PFSK-1 (cell line): ENCODE measurements at regions not wholly inside any gene's neighbourhood (a gene's known extent, or its start where the extent isn't known, plus 50 kb on each side); places are given as distances from the start of the nearest gene placed in this dataset.

Source experiments
- FOXP2 ChIP-seq: optimal IDR thresholded peaks from 2 replicates; pipeline ENCODE3; 2011; ENCODE audit warnings: borderline replicate concordance, control low read depth, inconsistent platforms; ENCODE audit not compliant: insufficient read depth; ENCODE audit errors: extremely low read length, extremely low read depth
- POLR2AphosphoS5 ChIP-seq: IDR thresholded peaks from 2 replicates; pipeline ENCODE4 v1.6.1; 2012; ENCODE audit warnings: low read depth, mild to moderate bottlenecking, control low read depth, low read length, moderate library complexity
- SIN3A ChIP-seq: IDR thresholded peaks from 2 replicates; pipeline ENCODE4 v1.6.1; 2012; ENCODE audit warnings: mild to moderate bottlenecking, low read length, moderate library complexity, borderline replicate concordance; ENCODE audit not compliant: insufficient read depth
- TAF1 ChIP-seq: IDR thresholded peaks from 2 replicates; pipeline ENCODE4 v1.6.1; 2012; ENCODE audit warnings: low read length, control low read depth, borderline replicate concordance; ENCODE audit not compliant: insufficient read depth
- TF ChIP-seq, protein P1 (sequence below), 2 experiments: IDR thresholded peaks; 2 replicates each; pipeline versions ENCODE4 v1.6.1 to v1.8.0; 2011 to 2012; ENCODE audit warnings: low read depth in 2 of 2, low read length in 2 of 2, control low read depth in 1 of 2, inconsistent platforms in 1 of 2, mild to moderate bottlenecking in 1 of 2, moderate library complexity in 1 of 2; ENCODE audit not compliant: insufficient read depth in 1 of 2

DNA sequence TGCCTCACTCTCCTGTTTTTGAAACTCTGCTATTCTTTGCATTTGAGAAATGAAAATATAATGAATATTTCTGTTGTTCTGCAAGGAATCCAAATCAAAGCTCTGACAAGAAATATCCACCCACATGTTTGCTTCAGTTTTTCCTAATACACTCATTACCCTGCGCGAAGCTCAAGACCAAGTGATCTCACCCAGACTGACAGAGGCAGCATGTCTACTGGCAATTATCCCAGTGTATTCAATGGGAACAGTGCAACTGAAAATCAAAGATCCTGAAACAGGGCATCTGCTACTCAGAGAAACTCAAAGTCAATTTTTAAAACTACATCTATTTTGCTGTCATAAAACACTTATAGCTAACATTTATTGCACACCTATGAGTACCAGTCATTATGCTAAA lies 321.0 kb upstream of the LRRC7 start:
- TF ChIP-seq FOXP2 (no peak), SIN3A (no peak), POLR2AphosphoS5 (no peak), TAF1 (no peak)
- TF ChIP-seq, protein P1, sequence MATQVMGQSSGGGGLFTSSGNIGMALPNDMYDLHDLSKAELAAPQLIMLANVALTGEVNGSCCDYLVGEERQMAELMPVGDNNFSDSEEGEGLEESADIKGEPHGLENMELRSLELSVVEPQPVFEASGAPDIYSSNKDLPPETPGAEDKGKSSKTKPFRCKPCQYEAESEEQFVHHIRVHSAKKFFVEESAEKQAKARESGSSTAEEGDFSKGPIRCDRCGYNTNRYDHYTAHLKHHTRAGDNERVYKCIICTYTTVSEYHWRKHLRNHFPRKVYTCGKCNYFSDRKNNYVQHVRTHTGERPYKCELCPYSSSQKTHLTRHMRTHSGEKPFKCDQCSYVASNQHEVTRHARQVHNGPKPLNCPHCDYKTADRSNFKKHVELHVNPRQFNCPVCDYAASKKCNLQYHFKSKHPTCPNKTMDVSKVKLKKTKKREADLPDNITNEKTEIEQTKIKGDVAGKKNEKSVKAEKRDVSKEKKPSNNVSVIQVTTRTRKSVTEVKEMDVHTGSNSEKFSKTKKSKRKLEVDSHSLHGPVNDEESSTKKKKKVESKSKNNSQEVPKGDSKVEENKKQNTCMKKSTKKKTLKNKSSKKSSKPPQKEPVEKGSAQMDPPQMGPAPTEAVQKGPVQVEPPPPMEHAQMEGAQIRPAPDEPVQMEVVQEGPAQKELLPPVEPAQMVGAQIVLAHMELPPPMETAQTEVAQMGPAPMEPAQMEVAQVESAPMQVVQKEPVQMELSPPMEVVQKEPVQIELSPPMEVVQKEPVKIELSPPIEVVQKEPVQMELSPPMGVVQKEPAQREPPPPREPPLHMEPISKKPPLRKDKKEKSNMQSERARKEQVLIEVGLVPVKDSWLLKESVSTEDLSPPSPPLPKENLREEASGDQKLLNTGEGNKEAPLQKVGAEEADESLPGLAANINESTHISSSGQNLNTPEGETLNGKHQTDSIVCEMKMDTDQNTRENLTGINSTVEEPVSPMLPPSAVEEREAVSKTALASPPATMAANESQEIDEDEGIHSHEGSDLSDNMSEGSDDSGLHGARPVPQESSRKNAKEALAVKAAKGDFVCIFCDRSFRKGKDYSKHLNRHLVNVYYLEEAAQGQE (IDR thresholded peaks at IDR 0.05; ENCODE audit: insufficient read depth in 1 of 2, low read depth in 2 of 2, low read length in 2 of 2) = no peak

DNA sequence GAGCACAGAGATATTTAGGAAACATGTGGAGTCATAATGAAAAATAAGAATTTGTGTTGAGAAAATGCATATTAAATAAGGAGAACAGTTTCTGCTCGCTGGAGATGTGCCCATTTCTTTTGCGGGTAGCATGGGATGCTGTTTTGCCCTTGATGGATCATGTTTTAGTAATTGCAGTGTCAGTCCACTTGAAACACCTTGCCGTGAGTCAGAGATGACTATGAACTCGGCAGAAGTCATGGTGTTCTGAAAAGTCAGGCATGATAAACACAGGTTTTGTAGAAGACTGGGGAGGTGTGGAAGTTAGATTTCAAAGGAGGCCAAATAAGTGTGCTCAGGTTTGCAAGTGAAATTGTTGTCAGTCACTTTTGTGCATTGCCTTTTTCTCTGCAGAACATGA lies 315.0 kb upstream of the LRRC7 start:
- TF ChIP-seq FOXP2 (no peak), POLR2AphosphoS5 (no peak), TAF1 (no peak), SIN3A (no peak)
- TF ChIP-seq, protein P1 (IDR thresholded peaks at IDR 0.05; ENCODE audit: insufficient read depth in 1 of 2, low read depth in 2 of 2, low read length in 2 of 2) = no peak

DNA sequence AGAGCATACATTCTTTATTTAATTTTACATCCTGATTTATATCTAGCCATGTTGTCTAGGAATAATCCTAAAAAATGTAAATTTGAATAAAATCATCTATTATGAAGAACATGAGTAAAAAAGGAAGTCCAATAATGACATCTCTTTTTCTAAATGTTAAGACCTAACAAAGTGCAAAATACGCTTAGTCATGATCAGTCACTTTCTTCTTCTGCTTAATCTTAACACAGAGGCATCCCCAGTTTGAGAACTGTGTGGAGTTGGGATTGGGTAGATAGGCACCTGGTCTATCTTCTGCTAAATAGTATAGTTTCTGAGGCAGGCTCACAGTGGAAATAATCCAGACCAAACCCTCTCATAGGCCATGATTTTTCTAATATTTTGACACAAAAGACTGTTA lies 311.7 kb upstream of the LRRC7 start:
- TF ChIP-seq, protein P1 (IDR thresholded peaks at IDR 0.05; ENCODE audit: insufficient read depth in 1 of 2, low read depth in 2 of 2, low read length in 2 of 2) = no peak
- TF ChIP-seq POLR2AphosphoS5 (no peak), TAF1 (no peak), FOXP2 (no peak)

DNA sequence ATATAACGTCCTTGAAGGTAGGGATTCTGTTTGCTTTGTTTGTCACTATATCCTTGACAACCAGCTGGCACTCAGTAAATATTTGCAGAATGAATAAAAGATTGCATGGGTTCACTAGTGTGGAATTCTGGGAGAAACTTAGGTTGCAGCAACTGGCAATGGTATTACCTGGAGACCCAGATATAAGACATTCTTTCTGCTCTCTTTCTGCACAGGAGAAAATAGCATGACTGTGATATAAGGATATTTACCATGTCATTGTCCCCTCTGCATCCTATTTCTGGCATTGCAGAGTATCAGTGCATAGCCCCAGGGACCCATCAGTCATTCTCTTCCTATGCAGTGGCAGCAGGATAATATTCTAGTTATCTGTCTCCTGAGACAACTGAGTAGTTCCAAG lies 308.9 kb upstream of the LRRC7 start:
- TF ChIP-seq TAF1 (no peak), POLR2AphosphoS5 (no peak), FOXP2 (no peak), SIN3A (no peak)
- TF ChIP-seq, protein P1 (IDR thresholded peaks at IDR 0.05; ENCODE audit: insufficient read depth in 1 of 2, low read depth in 2 of 2, low read length in 2 of 2) = no peak

DNA sequence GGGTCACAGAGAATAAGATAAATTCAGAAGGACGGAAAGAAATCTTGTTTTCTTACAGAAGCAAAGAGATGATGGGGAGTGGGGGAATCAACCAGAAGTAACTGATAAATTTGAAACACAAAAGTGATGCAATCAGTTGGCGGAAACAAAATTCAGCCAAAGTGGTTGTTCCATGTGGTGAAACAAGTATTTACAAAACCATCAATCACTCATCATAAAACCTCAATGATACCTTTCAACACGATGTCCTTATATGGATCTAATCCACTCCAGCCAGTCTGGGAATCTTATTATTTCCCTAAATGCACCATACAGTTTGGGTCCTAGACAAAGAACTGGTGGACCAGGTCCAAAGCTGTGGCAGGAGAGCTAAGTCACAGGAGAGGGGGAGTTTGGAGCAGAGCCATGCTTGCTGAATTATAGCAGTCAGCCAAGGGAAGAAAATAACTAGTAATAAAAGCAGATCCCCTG lies 303.8 kb upstream of the LRRC7 start:
- no peak for TF ChIP-seq FOXP2
- TF ChIP-seq, protein P1 (IDR thresholded peaks at IDR 0.05; ENCODE audit: insufficient read depth in 1 of 2, low read depth in 2 of 2, low read length in 2 of 2) = no peak
- TF ChIP-seq SIN3A = no peak
- no peak for TF ChIP-seq POLR2AphosphoS5
- no peak for TF ChIP-seq TAF1
